Trophoblast cell (in vitro differentiated cells and primary cell): ENCODE measurements at regions not wholly inside any gene's neighbourhood (a gene's known extent, or its start where the extent isn't known, plus 50 kb on each side); places are given as distances from the start of the nearest gene placed in this dataset.

Source experiments
- DNase-seq, 2 donors: peaks; one replicate each; pipeline ENCODE4 v3.0.0-alpha.2; 2016
- H2AFZ ChIP-seq: 2 replicates; pipeline ENCODE4 v1.6.1; 2013; ENCODE audit warnings: low read length, moderate library complexity, mild to moderate bottlenecking; ENCODE audit not compliant: insufficient read depth, poor library complexity
- H2AK5ac ChIP-seq: 2 replicates; pipeline ENCODE4 v1.6.1; 2013; ENCODE audit warnings: mild to moderate bottlenecking, low read length
- H2BK120ac ChIP-seq: 2 replicates; pipeline ENCODE4 v1.6.1; 2013; ENCODE audit warnings: low read length, mild to moderate bottlenecking, moderate library complexity; ENCODE audit not compliant: insufficient read depth, poor library complexity
- H2BK12ac ChIP-seq: 2 replicates; pipeline ENCODE4 v1.6.1; 2013; ENCODE audit warnings: mild to moderate bottlenecking, low read length, moderate library complexity
- H2BK5ac ChIP-seq: 2 replicates; pipeline ENCODE4 v1.6.1; 2013; ENCODE audit warnings: low read length, low read depth, moderate library complexity, mild to moderate bottlenecking; ENCODE audit not compliant: poor library complexity
- H3K14ac ChIP-seq: 2 replicates; pipeline ENCODE4 v1.6.1; 2013; ENCODE audit warnings: mild to moderate bottlenecking, low read length
- H3K18ac ChIP-seq: 2 replicates; pipeline ENCODE4 v1.6.1; 2013; ENCODE audit warnings: mild to moderate bottlenecking, low read length
- H3K23ac ChIP-seq: 2 replicates; pipeline ENCODE4 v1.6.1; 2013; ENCODE audit warnings: low read length
- H3K27ac ChIP-seq: 2 replicates; pipeline ENCODE4 v1.5.1; 2013; ENCODE audit warnings: low read depth, mild to moderate bottlenecking, inconsistent platforms, low read length, moderate library complexity
- H3K27me3 ChIP-seq: 2 replicates; pipeline ENCODE4 v1.6.1; 2013; ENCODE audit warnings: inconsistent platforms, mild to moderate bottlenecking, low read length, moderate library complexity; ENCODE audit not compliant: insufficient read depth
- H3K36me3 ChIP-seq, 2 experiments: 1 replicate in 1 of 2; 2 replicates in 1 of 2; pipeline ENCODE4 v1.6.1; 2013; ENCODE audit warnings: low read length in 2 of 2, mild to moderate bottlenecking in 2 of 2, moderate library complexity in 1 of 2; ENCODE audit not compliant: insufficient read depth in 2 of 2, control insufficient read depth in 1 of 2
- H3K4ac ChIP-seq: 2 replicates; pipeline ENCODE4 v1.6.1; 2013; ENCODE audit warnings: low read depth, mild to moderate bottlenecking, low read length, moderate library complexity
- H3K4me1 ChIP-seq, 2 experiments: 1 replicate in 1 of 2; 2 replicates in 1 of 2; pipeline ENCODE4 v1.6.1; 2013; ENCODE audit warnings: low read length in 2 of 2, mild to moderate bottlenecking in 2 of 2, moderate library complexity in 1 of 2; ENCODE audit not compliant: insufficient read depth in 2 of 2, control insufficient read depth in 1 of 2
- H3K4me2 ChIP-seq: 2 replicates; pipeline ENCODE4 v1.6.1; 2013; ENCODE audit warnings: inconsistent platforms, mild to moderate bottlenecking, low read length, moderate library complexity
- H3K4me3 ChIP-seq: 2 replicates; pipeline ENCODE4 v1.5.1; 2013; ENCODE audit warnings: mild to moderate bottlenecking, low read depth, low read length, inconsistent platforms
- H3K79me1 ChIP-seq: one replicate; pipeline ENCODE4 v1.6.1; 2013; ENCODE audit warnings: low read length
- H3K79me2 ChIP-seq: 2 replicates; pipeline ENCODE4 v1.6.1; 2013; ENCODE audit warnings: low read length, mild to moderate bottlenecking; ENCODE audit not compliant: control insufficient read depth, insufficient read depth, poor library complexity
- H3K9ac ChIP-seq: 2 replicates; pipeline ENCODE4 v1.6.1; 2013; ENCODE audit warnings: mild to moderate bottlenecking, low read length
- H3K9me3 ChIP-seq: 2 replicates; pipeline ENCODE4 v1.6.1; 2013; ENCODE audit warnings: low read depth, mild to moderate bottlenecking, control low read depth, inconsistent platforms, low read length; ENCODE audit not compliant: insufficient read depth
- H4K12ac ChIP-seq: 2 replicates; pipeline ENCODE4 v1.6.1; 2013; ENCODE audit warnings: low read depth, mild to moderate bottlenecking, low read length, moderate library complexity
- H4K8ac ChIP-seq: 2 replicates; pipeline ENCODE4 v1.6.1; 2013; ENCODE audit warnings: low read depth, mild to moderate bottlenecking, low read length, moderate library complexity
- H4K91ac ChIP-seq: one replicate; pipeline ENCODE4 v1.6.1; 2013; ENCODE audit warnings: low read depth, mild to moderate bottlenecking, low read length, moderate library complexity
- WGBS: extraction: QIAGEN DNeasy Blood & Tissue Kit; methylation state at CpG from one replicate; pipeline ENCODE4 v1.1.7; 2013; ENCODE audit warnings: missing lambda C conversion rate; ENCODE audit not compliant: insufficient read length, insufficient coverage; ENCODE audit errors: extremely low coverage; 5-methylcytosine and 5-hydroxymethylcytosine counted together

GRCh38 chr5:110265162-110265561 lies 461.3 kb downstream of the TMEM232 start:
- no peak overlapping the region for H2AK5ac ChIP-seq
- no peaks in the 10 kb centered on the region for H3K36me3 ChIP-seq
- H2BK5ac ChIP-seq, result no peak overlapping the region
- no peak overlapping the region for H3K18ac ChIP-seq
- no peaks in the 10 kb centered on the region for H3K9me3 ChIP-seq
- DNase-seq, result no peak
- H2BK12ac ChIP-seq, result no peak overlapping the region
- H3K4me3 ChIP-seq, result no peak overlapping the region
- H3K23ac ChIP-seq, result no peak overlapping the region
- H3K79me2 ChIP-seq, result no peaks in the 10 kb centered on the region
- no peak overlapping the region for H4K12ac ChIP-seq
- no peak overlapping the region for H4K8ac ChIP-seq
- no peak overlapping the region for H3K14ac ChIP-seq
- no peak overlapping the region for H2AFZ ChIP-seq
- no CpG with 5 or more reads among the region's 2 CpGs for WGBS
- H2BK120ac ChIP-seq, result no peak overlapping the region
- no peaks in the 10 kb centered on the region for H3K27me3 ChIP-seq
- H3K4ac ChIP-seq, result no peak overlapping the region
- H3K79me1 ChIP-seq, result no peaks in the 10 kb centered on the region
- H3K4me2 ChIP-seq, result no peak overlapping the region
- no peak overlapping the region for H3K9ac ChIP-seq
- no peak overlapping the region for H3K27ac ChIP-seq
- H3K4me1 ChIP-seq, result peaks cover 0 to 2% of the 10 kb centered on the region in 2 experiments
- no peak overlapping the region for H4K91ac ChIP-seq

GRCh38 chr5:110267714-110268113 lies 458.8 kb downstream of the TMEM232 start:
- H3K27me3 ChIP-seq, result no peaks in the 10 kb centered on the region
- H2AK5ac ChIP-seq, result no peak overlapping the region
- no peak overlapping the region for H3K18ac ChIP-seq
- no peak overlapping the region for H2AFZ ChIP-seq
- H3K9ac ChIP-seq, result no peak overlapping the region
- H3K23ac ChIP-seq, result no peak overlapping the region
- no peak overlapping the region for H3K27ac ChIP-seq
- H3K79me1 ChIP-seq, result no peaks in the 10 kb centered on the region
- WGBS, result no CpG with 5 or more reads among the region's 9 CpGs
- no peak overlapping the region for H2BK5ac ChIP-seq
- no peak overlapping the region for H3K4me3 ChIP-seq
- H4K8ac ChIP-seq, result no peak overlapping the region
- no peak overlapping the region for H3K4ac ChIP-seq
- H3K4me1 ChIP-seq, result peaks cover 0 to 2% of the 10 kb centered on the region in 2 experiments
- H4K91ac ChIP-seq, result no peak overlapping the region
- H3K4me2 ChIP-seq, result no peak overlapping the region
- H2BK120ac ChIP-seq, result no peak overlapping the region
- no peaks in the 10 kb centered on the region for H3K79me2 ChIP-seq
- no peak overlapping the region for H4K12ac ChIP-seq
- no peaks in the 10 kb centered on the region for H3K36me3 ChIP-seq
- no peak overlapping the region for H3K14ac ChIP-seq
- no peak overlapping the region for H2BK12ac ChIP-seq
- DNase-seq, result no peak
- no peaks in the 10 kb centered on the region for H3K9me3 ChIP-seq

GRCh38 chr5:110268283-110268682 lies 458.2 kb downstream of the TMEM232 start:
- no peak overlapping the region for H4K12ac ChIP-seq
- H3K9ac ChIP-seq, result no peak overlapping the region
- no peak overlapping the region for H3K27ac ChIP-seq

GRCh38 chr5:110268985-110269384 lies 457.5 kb downstream of the TMEM232 start:
- no peaks in the 10 kb centered on the region for H3K79me2 ChIP-seq
- no peak overlapping the region for H2BK120ac ChIP-seq
- H3K14ac ChIP-seq, result no peak overlapping the region
- no peaks in the 10 kb centered on the region for H3K4me1 ChIP-seq
- no peak overlapping the region for H3K9ac ChIP-seq
- H3K18ac ChIP-seq, result no peak overlapping the region
- H2AFZ ChIP-seq, result no peak overlapping the region
- no peak overlapping the region for H2BK12ac ChIP-seq
- H3K36me3 ChIP-seq, result no peaks in the 10 kb centered on the region
- no peak overlapping the region for H3K4ac ChIP-seq
- H3K27me3 ChIP-seq, result no peaks in the 10 kb centered on the region
- H2AK5ac ChIP-seq, result no peak overlapping the region
- DNase-seq, result no peak
- H3K23ac ChIP-seq, result no peak overlapping the region
- no peak overlapping the region for H4K91ac ChIP-seq
- no peaks in the 10 kb centered on the region for H3K9me3 ChIP-seq
- no peak overlapping the region for H4K8ac ChIP-seq
- no peak overlapping the region for H4K12ac ChIP-seq
- H3K27ac ChIP-seq, result no peak overlapping the region
- H2BK5ac ChIP-seq, result no peak overlapping the region
- no CpG with 5 or more reads among the region's 1 CpG for WGBS
- H3K79me1 ChIP-seq, result no peaks in the 10 kb centered on the region
- no peak overlapping the region for H3K4me2 ChIP-seq
- H3K4me3 ChIP-seq, result no peak overlapping the region

More at GRCh38 chr5:110268283-110268682, 458.2 kb downstream of the TMEM232 start:
- Histone ChIP-seq H3K9me3 (no peaks in the 10 kb centered on the region), H3K4me2 (no peak overlapping the region), H3K79me2 (no peaks in the 10 kb centered on the region), H3K4ac (no peak overlapping the region), H2BK12ac (no peak overlapping the region), H3K36me3 (no peaks in the 10 kb centered on the region), H3K18ac (no peak overlapping the region), H2AK5ac (no peak overlapping the region), H3K23ac (no peak overlapping the region), H3K79me1 (no peaks in the 10 kb centered on the region), H2AFZ (no peak overlapping the region), H3K14ac (no peak overlapping the region), H4K91ac (no peak overlapping the region), H2BK5ac (no peak overlapping the region), H4K8ac (no peak overlapping the region), H3K4me3 (no peak overlapping the region), H3K4me1 (no peaks in the 10 kb centered on the region), H2BK120ac (no peak overlapping the region), H3K27me3 (no peaks in the 10 kb centered on the region)
- no peak for DNase-seq
